ENCODE measurements at regions not wholly inside any gene's neighbourhood (a gene's known extent, or its start where the extent isn't known, plus 50 kb on each side); places are given as distances from the start of the nearest gene placed in this dataset.

- DNase-seq (ENCODE audit: low read depth), result no peak
- no peak for TF ChIP-seq CTCF (conservative IDR thresholded peaks at IDR 0.05; ENCODE audit: low read depth, low read length)
- no peak overlapping the region for H3K4me3 ChIP-seq (ENCODE audit: low read depth, low read length)
Observed at GRCh38 chr22:49630448-49630946, 197.2 kb downstream of the BRD1 start.

- no peak for TF ChIP-seq CTCF (conservative IDR thresholded peaks at IDR 0.05; ENCODE audit: low read depth, low read length)
- no peak for DNase-seq (ENCODE audit: low read depth)
Observed at GRCh38 chr22:49629586-49630447, 197.9 kb downstream of the BRD1 start.

GRCh38 chr22:49629261-49629570 lies 198.5 kb downstream of the BRD1 start:
- no peak for DNase-seq (ENCODE audit: low read depth)
- TF ChIP-seq CTCF (conservative IDR thresholded peaks at IDR 0.05; ENCODE audit: low read depth, low read length), result no peak
- H3K4me3 ChIP-seq (ENCODE audit: low read depth, low read length), result no peak overlapping the region

More at GRCh38 chr22:49629586-49630447, 197.9 kb downstream of the BRD1 start:
- no peak overlapping the region for H3K4me3 ChIP-seq (ENCODE audit: low read depth, low read length)

- DNase-seq (ENCODE audit: low read depth), result no peak
- H3K4me3 ChIP-seq (ENCODE audit: low read depth, low read length), result no peak overlapping the region
- no peak for TF ChIP-seq CTCF (conservative IDR thresholded peaks at IDR 0.05; ENCODE audit: low read depth, low read length)
Observed at GRCh38 chr22:49628391-49629260, 199.0 kb downstream of the BRD1 start.

- H3K4me3 ChIP-seq (ENCODE audit: low read depth, low read length), result no peak overlapping the region
- TF ChIP-seq CTCF (conservative IDR thresholded peaks at IDR 0.05; ENCODE audit: low read depth, low read length), result no peak
Observed at GRCh38 chr22:49627217-49628181, 200.2 kb downstream of the BRD1 start.

More at GRCh38 chr22:49627217-49628181, 200.2 kb downstream of the BRD1 start:
- DNase-seq (ENCODE audit: low read depth), result no peak
